ENCODE measurements at regions not wholly inside any gene's neighbourhood (a gene's known extent, or its start where the extent isn't known, plus 50 kb on each side); places are given as distances from the start of the nearest gene placed in this dataset.
"Not testable (repeated sequence)": the region's sequence is repeated elsewhere in the genome, so short reads cannot be mapped to it uniquely, and the experiment has no call there.

DNA sequence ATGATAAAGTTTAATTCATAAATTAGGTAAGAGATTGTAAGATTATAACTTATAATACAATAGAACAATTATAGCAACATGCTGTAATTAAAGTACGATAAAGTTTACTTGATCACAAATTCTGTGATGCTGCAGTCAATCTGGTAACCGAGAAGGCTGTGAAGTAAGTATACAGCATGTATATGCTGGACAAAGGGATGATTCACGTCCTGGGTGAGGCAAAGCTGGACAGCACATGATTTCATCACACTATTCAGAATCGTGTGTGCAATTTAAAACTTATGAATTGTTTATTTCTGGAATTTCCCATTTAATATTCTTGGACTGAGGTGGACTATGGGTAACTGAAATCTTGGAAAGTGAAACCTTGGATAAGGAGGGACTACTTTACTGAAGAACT, 522.2 kb upstream of the CNTNAP5 start:
- H3K27ac Mint-ChIP-seq, result no peak overlapping the region
- peaks cover 2% of the 10 kb centered on the region for H3K9me3 Mint-ChIP-seq
- CTCF ChIA-PET, result no interaction called here
- no peaks in the 10 kb centered on the region for H3K4me1 Mint-ChIP-seq
- no peaks in the 10 kb centered on the region for H3K36me3 Mint-ChIP-seq (ENCODE audit: low read depth)
- no peak overlapping the region for H3K4me3 Mint-ChIP-seq
- POLR2A ChIA-PET, result no interaction called here
- H3K27me3 Mint-ChIP-seq, result no peaks in the 10 kb centered on the region
- DNase-seq, result no peak

- Mint-ChIP-seq H3K27me3 (no peaks in the 10 kb centered on the region), H3K27ac (no peak overlapping the region), H3K9me3 (no peaks in the 10 kb centered on the region), H3K4me1 (no peaks in the 10 kb centered on the region), H3K36me3 (ENCODE audit: low read depth) (no peaks in the 10 kb centered on the region), H3K4me3 (no peak overlapping the region)
- POLR2A ChIA-PET, result no interaction called here
- no peak for DNase-seq
- CTCF ChIA-PET, result no interaction called here
Measured at GRCh38 chr2:123512547-123512946, 512.5 kb upstream of the CNTNAP5 start.

DNA sequence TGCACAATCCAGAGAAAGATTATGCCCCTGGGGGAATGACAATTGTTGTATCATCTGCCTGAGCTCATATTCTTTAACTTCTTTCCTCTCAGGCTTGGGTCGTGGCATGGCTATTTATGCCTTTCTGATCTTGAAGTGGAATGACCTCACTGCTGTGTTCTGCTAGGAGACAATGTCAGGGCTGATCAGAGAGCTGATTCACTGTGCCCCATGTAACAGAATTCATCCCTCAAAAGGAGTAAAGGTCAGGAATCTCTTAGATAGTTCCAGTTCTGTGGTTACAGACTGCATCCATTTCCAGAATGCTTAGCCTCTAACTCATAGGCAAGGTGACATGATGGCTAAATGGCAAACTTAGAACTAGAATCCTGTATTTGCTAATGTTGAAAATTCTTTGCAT, 511.7 kb upstream of the CNTNAP5 start:
- CTCF ChIA-PET, result no interaction called here
- Mint-ChIP-seq H3K27me3 (no peaks in the 10 kb centered on the region), H3K4me3 (no peak overlapping the region), H3K9me3 (no peaks in the 10 kb centered on the region), H3K36me3 (ENCODE audit: low read depth) (no peaks in the 10 kb centered on the region), H3K4me1 (no peaks in the 10 kb centered on the region), H3K27ac (no peak overlapping the region)
- no peak for DNase-seq
- POLR2A ChIA-PET, result no interaction called here

GRCh38 chr2:123514613-123515207, 510.4 kb upstream of the CNTNAP5 start:
- Mint-ChIP-seq H3K36me3 (ENCODE audit: low read depth) (no peaks in the 10 kb centered on the region), H3K4me3 (no peak overlapping the region), H3K9me3 (no peaks in the 10 kb centered on the region), H3K4me1 (no peaks in the 10 kb centered on the region), H3K27ac (no peak overlapping the region), H3K27me3 (no peaks in the 10 kb centered on the region)
- no peak for DNase-seq
- ChIA-PET CTCF (no interaction called here), POLR2A (no interaction called here)

- Mint-ChIP-seq H3K4me3 (no peak overlapping the region), H3K4me1 (no peaks in the 10 kb centered on the region), H3K27me3 (no peaks in the 10 kb centered on the region), H3K9me3 (peaks cover 4% of the 10 kb centered on the region), H3K36me3 (ENCODE audit: low read depth) (no peaks in the 10 kb centered on the region), H3K27ac (no peak overlapping the region)
- CTCF ChIA-PET, result no interaction called here
- POLR2A ChIA-PET, result no interaction called here
- DNase-seq, result no peak
Measured at GRCh38 chr2:123518367-123518766, 506.7 kb upstream of the CNTNAP5 start.

- POLR2A ChIA-PET, result no interaction called here
- no peaks in the 10 kb centered on the region for H3K4me1 Mint-ChIP-seq
Measured at GRCh38 chr2:123521854-123522253, 503.2 kb upstream of the CNTNAP5 start.

DNA sequence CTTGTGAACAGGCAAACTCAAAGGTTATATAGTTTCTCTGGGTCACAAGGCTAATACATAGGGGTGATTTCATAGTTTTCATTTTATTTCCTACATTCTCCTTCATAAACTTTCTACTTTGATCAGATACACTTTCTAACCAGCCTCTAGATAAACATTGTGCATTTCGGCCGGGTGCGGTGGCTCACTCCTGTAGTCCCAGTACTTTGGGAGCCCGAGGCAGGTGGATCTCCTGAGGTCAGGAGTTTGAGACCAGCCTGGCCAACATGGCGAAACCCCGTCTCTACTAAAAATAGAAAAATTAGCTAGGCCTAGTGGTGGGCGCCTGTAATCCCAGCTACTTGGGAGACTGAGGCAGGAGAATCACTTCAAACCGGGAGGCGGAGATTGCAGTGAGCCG, 502.6 kb upstream of the CNTNAP5 start:
- H3K4me1 Mint-ChIP-seq; H3K4me3 Mint-ChIP-seq; POLR2A ChIA-PET; H3K9me3 Mint-ChIP-seq; H3K36me3 Mint-ChIP-seq (ENCODE audit: low read depth); DNase-seq; H3K27me3 Mint-ChIP-seq; H3K27ac Mint-ChIP-seq; CTCF ChIA-PET: not testable (repeated sequence)

More at GRCh38 chr2:123521854-123522253, 503.2 kb upstream of the CNTNAP5 start:
- peaks cover 8% of the 10 kb centered on the region for H3K9me3 Mint-ChIP-seq
- H3K4me3 Mint-ChIP-seq, result no peak overlapping the region
- DNase-seq, result no peak
- no peak overlapping the region for H3K27ac Mint-ChIP-seq
- CTCF ChIA-PET, result no interaction called here
- no peaks in the 10 kb centered on the region for H3K27me3 Mint-ChIP-seq
- no peaks in the 10 kb centered on the region for H3K36me3 Mint-ChIP-seq (ENCODE audit: low read depth)

- Mint-ChIP-seq H3K4me1 (no peaks in the 10 kb centered on the region), H3K27ac (no peak overlapping the region), H3K27me3 (no peaks in the 10 kb centered on the region), H3K4me3 (no peak overlapping the region), H3K36me3 (ENCODE audit: low read depth) (no peaks in the 10 kb centered on the region), H3K9me3 (peaks cover 12% of the 10 kb centered on the region)
- POLR2A ChIA-PET, result no interaction called here
- CTCF ChIA-PET, result no interaction called here
- DNase-seq, result no peak
Measured at GRCh38 chr2:123528996-123529707, 495.9 kb upstream of the CNTNAP5 start.

DNA sequence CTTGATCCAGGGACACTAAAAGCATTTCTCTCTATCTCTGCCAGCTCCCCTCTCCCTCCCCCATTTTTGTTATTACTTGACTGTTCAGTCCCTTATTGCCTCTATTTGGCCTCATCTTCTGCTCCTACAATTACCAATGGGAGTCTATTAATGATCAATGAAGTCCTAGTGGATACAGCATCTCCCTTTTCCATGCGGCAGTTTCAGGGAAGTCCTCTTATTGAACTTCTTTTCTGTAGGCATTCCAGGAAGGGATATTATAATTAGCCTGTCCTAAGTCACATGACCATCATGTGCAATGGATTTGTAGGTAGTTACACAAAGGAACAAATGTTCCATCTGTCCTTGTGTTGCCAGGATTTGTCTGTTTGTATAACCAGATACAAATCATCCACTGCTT, 495.1 kb upstream of the CNTNAP5 start:
- Mint-ChIP-seq H3K36me3 (ENCODE audit: low read depth) (no peaks in the 10 kb centered on the region), H3K27ac (no peak overlapping the region), H3K4me3 (no peak overlapping the region), H3K9me3 (peaks cover 12% of the 10 kb centered on the region), H3K27me3 (no peaks in the 10 kb centered on the region), H3K4me1 (no peaks in the 10 kb centered on the region)
- no peak for DNase-seq
- POLR2A ChIA-PET, result no interaction called here
- CTCF ChIA-PET, result no interaction called here

DNA sequence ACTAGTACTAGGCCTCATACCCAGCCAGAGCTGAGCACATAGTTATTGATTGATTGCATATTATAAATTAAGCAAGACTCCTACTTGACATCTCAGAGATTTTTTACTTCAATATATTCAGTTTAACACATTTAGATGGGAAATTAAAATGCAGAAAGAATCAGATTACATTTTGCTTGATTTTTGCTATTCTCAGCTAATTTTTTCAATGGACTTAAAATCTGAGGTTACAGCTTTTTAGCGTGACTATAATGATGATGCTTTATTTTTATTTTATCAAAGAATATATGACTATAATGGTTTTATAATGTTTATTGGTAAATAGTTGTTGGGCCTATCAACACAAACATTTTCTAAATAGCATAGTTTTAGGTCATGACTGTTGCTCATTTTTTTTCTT, 493.0 kb upstream of the CNTNAP5 start:
- POLR2A ChIA-PET, result no interaction called here
- no peak for DNase-seq
- Mint-ChIP-seq H3K27me3 (no peaks in the 10 kb centered on the region), H3K4me1 (no peaks in the 10 kb centered on the region), H3K27ac (no peak overlapping the region), H3K36me3 (ENCODE audit: low read depth) (no peaks in the 10 kb centered on the region), H3K9me3 (peaks cover 11% of the 10 kb centered on the region), H3K4me3 (no peak overlapping the region)
- CTCF ChIA-PET, result no interaction called here

DNA sequence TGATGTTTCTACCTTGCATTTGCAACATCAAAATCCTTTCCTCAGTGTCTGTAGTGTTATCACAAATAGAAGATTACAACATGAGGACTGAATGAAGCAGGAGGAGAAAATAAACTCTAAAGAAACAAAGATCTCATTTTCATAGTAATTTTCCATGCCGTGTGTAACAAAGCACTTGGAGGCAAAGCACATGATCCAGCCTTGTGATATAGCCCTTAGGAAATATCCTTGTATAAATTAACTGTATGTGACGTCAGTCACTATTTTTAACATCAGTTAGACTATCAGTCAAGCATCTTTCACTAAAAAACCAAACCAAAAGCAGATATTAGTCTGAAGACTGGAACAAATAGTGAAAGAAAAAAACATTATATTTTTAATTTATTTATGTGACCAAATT, 492.1 kb upstream of the CNTNAP5 start:
- Mint-ChIP-seq H3K9me3 (peaks cover 12% of the 10 kb centered on the region), H3K36me3 (ENCODE audit: low read depth) (no peaks in the 10 kb centered on the region), H3K27me3 (no peaks in the 10 kb centered on the region), H3K27ac (no peak overlapping the region), H3K4me1 (no peaks in the 10 kb centered on the region), H3K4me3 (no peak overlapping the region)
- no peak for DNase-seq
- ChIA-PET CTCF (no interaction called here), POLR2A (no interaction called here)

- no peaks in the 10 kb centered on the region for H3K27me3 Mint-ChIP-seq
- no peak overlapping the region for H3K4me3 Mint-ChIP-seq
- no peaks in the 10 kb centered on the region for H3K36me3 Mint-ChIP-seq (ENCODE audit: low read depth)
- H3K9me3 Mint-ChIP-seq, result peaks cover 24% of the 10 kb centered on the region
- DNase-seq, result no peak
- H3K27ac Mint-ChIP-seq, result no peak overlapping the region
- ChIA-PET POLR2A (no interaction called here), CTCF (no interaction called here)
- no peaks in the 10 kb centered on the region for H3K4me1 Mint-ChIP-seq
Measured at GRCh38 chr2:123540291-123540690, 484.8 kb upstream of the CNTNAP5 start.

- no peak overlapping the region for H3K27ac Mint-ChIP-seq
- H3K4me3 Mint-ChIP-seq, result no peak overlapping the region
- peaks cover 8% of the 10 kb centered on the region for H3K9me3 Mint-ChIP-seq
- H3K4me1 Mint-ChIP-seq, result no peaks in the 10 kb centered on the region
- ChIA-PET POLR2A (no interaction called here), CTCF (no interaction called here)
- no peaks in the 10 kb centered on the region for H3K36me3 Mint-ChIP-seq (ENCODE audit: low read depth)
- H3K27me3 Mint-ChIP-seq, result no peaks in the 10 kb centered on the region
- DNase-seq, result no peak
Measured at GRCh38 chr2:123546353-123546752, 478.7 kb upstream of the CNTNAP5 start.

GRCh38 chr2:123563515-123563914, 461.6 kb upstream of the CNTNAP5 start:
- CTCF ChIA-PET, result no interaction called here
- no peak for DNase-seq
- H3K4me3 Mint-ChIP-seq, result no peak overlapping the region
- H3K36me3 Mint-ChIP-seq (ENCODE audit: low read depth), result no peaks in the 10 kb centered on the region
- H3K4me1 Mint-ChIP-seq, result no peaks in the 10 kb centered on the region
- no peaks in the 10 kb centered on the region for H3K27me3 Mint-ChIP-seq
- no peak overlapping the region for H3K27ac Mint-ChIP-seq
- H3K9me3 Mint-ChIP-seq, result peaks cover 3% of the 10 kb centered on the region
- POLR2A ChIA-PET, result no interaction called here
